K562 (cell line): ENCODE measurements at regions not wholly inside any gene's neighbourhood (a gene's known extent, or its start where the extent isn't known, plus 50 kb on each side); places are given as distances from the start of the nearest gene placed in this dataset.

Experiments
- ATAC-seq: fragments of 200-7000 bp; cut with Tn5 transposase; 3 replicates; pipeline ENCODE4 v1.9.1; 2020; ENCODE audit warnings: moderate library complexity
- BruUV-seq: library from RNA; stranded (reverse); fragments of 400-500 nt; replicated peaks from 2 replicates; lab custom pipeline; 2021; lab: Mats Ljungman, UMichigan
- CTCF ChIA-PET: fragments of 300-600 bp; formaldehyde crosslinking; extraction: SDS; loops from one replicate; lab custom pipeline; 2021; ENCODE audit warnings: low intra/inter-chr PET ratio; lab: Yijun Ruan, JAX
- POLR2A ChIA-PET: fragments of 300-600, 350-650 bp; sonication (Branson Sonifier 250); formaldehyde crosslinking; extraction: SDS; loops from one replicate; lab custom pipeline; 2021; ENCODE audit warnings: antibody characterized with exemption, inconsistent platforms; lab: Yijun Ruan, JAX
- DNase-seq, 4 experiments: peaks; one replicate each; pipeline versions ENCODE4 v3.0.0 to v3.0.0-alpha.2; 2011 to 2018; ENCODE audit warnings: low spot score in 3 of 4, mixed read lengths in 3 of 4; ENCODE audit errors: extremely low read depth in 1 of 4
- FAIRE-seq: peaks from 2 replicates; lab custom pipeline; 2011; peaks lifted over from hg19 to GRCh38; lab: Jason Lieb, UNC
- H2AFZ ChIP-seq: 2 replicates; pipeline ENCODE4 v1.6.0; 2011; ENCODE audit warnings: low read depth, low read length, control low read depth, inconsistent platforms
- H3K27ac ChIP-seq: fragments of 200-600 bp; 3 replicates; pipeline ENCODE4 v1.8.0; 2011; ENCODE audit warnings: low read depth, mild to moderate bottlenecking, control low read depth, inconsistent platforms, low read length, moderate library complexity, mixed read lengths; ENCODE audit errors: extremely low read depth
- H3K27me3 ChIP-seq, 2 experiments: fragments of 300-600 bp in 1 of 2; 2 replicates in 1 of 2; 3 replicates in 1 of 2; pipeline versions ENCODE4 v1.6.0 to v1.8.0; 2011; ENCODE audit warnings: inconsistent platforms in 2 of 2, low read length in 2 of 2, mild to moderate bottlenecking in 1 of 2, mixed read lengths in 1 of 2, moderate library complexity in 1 of 2; ENCODE audit not compliant: control insufficient read depth in 2 of 2, insufficient read depth in 2 of 2
- H3K36me3 ChIP-seq: fragments of 300-600 bp; 3 replicates; pipeline ENCODE4 v1.8.0; 2011; ENCODE audit warnings: mild to moderate bottlenecking, low read length, inconsistent platforms; ENCODE audit not compliant: control insufficient read depth, insufficient read depth
- H3K4me1 ChIP-seq, 2 experiments: fragments of 200-600 bp in 1 of 2; replicated peaks in 1 of 2; 2 replicates in 1 of 2; 3 replicates in 1 of 2; pipeline versions ENCODE4 v1.5.1 to v1.8.0; 2011; ENCODE audit warnings: inconsistent platforms in 2 of 2, low read length in 2 of 2, mild to moderate bottlenecking in 1 of 2, mixed read lengths in 1 of 2, moderate library complexity in 1 of 2; ENCODE audit not compliant: control insufficient read depth in 2 of 2, insufficient read depth in 2 of 2
- H3K4me2 ChIP-seq: 2 replicates; pipeline ENCODE4 v1.6.1; 2011; ENCODE audit warnings: low read length, control low read depth, inconsistent platforms, mixed read lengths; ENCODE audit not compliant: insufficient read depth
- H3K4me3 ChIP-seq: fragments of 200-600 bp; sonication (generic), shearing (Covaris generic); 2 replicates; pipeline ENCODE4 v1.5.1; 2016; ENCODE audit warnings: control low read depth, inconsistent platforms
- H3K79me2 ChIP-seq: fragments of 200-600 bp; 3 replicates; pipeline ENCODE4 v1.8.0; 2011; ENCODE audit warnings: low read length, inconsistent platforms; ENCODE audit not compliant: control insufficient read depth, insufficient read depth
- H3K9ac ChIP-seq, 2 experiments: 2 replicates each; pipeline versions ENCODE4 v1.6.0 to v1.6.1; 2011; ENCODE audit warnings: low read depth in 2 of 2, low read length in 2 of 2, control low read depth in 1 of 2, inconsistent platforms in 1 of 2, mild to moderate bottlenecking in 1 of 2, mixed read lengths in 1 of 2; ENCODE audit not compliant: insufficient read depth in 1 of 2
- H3K9me1 ChIP-seq: one replicate; pipeline ENCODE4 v1.6.0; 2011; ENCODE audit warnings: inconsistent platforms, mild to moderate bottlenecking, low read length, moderate library complexity; ENCODE audit not compliant: control insufficient read depth, insufficient read depth
- H3K9me3 ChIP-seq: replicated peaks from 2 replicates; pipeline ENCODE4 v1.5.1; 2011; ENCODE audit warnings: low read depth, low read length, inconsistent platforms; ENCODE audit not compliant: control insufficient read depth, insufficient read depth
- H4K20me1 ChIP-seq: replicated peaks from 2 replicates; pipeline ENCODE4 v1.6.1; 2011; ENCODE audit warnings: low read length, inconsistent platforms, mixed read lengths; ENCODE audit not compliant: control insufficient read depth, insufficient read depth
- ARNT ChIP-seq, 2 experiments: fragments of 450-650 bp; IDR thresholded peaks; 2 replicates each; pipeline ENCODE4 v1.6.1; 2016; ENCODE audit warnings: mild to moderate bottlenecking in 1 of 2
- BRCA1 ChIP-seq, 2 experiments: fragments of 450-650 bp in 1 of 2; sonication (generic) in 1 of 2; formaldehyde crosslinking in 1 of 2; IDR thresholded peaks; 2 replicates each; pipeline versions ENCODE4 v1.5.0 to v1.6.1; 2017 to 2020; ENCODE audit warnings: mild to moderate bottlenecking in 1 of 2, missing genetic modification reagents in 1 of 2
- BRD9 ChIP-seq: fragments of 450-650 bp; IDR thresholded peaks from 2 replicates; pipeline ENCODE4 v1.6.1; 2018; ENCODE audit warnings: low read depth; ENCODE audit not compliant: partially characterized antibody
- HDAC3 ChIP-seq: fragments of 450-650 bp; IDR thresholded peaks from 2 replicates; pipeline ENCODE4 v1.6.1; 2018; ENCODE audit warnings: borderline replicate concordance, mild to moderate bottlenecking, moderate library complexity; ENCODE audit not compliant: partially characterized antibody
- MAFK ChIP-seq: IDR thresholded peaks from 2 replicates; pipeline ENCODE4 v1.6.1; 2011; ENCODE audit warnings: low read length, improper control_type of control experiment
- MCM2 ChIP-seq: fragments of 450-650 bp; IDR thresholded peaks from 2 replicates; pipeline ENCODE4 v1.6.1; 2017; ENCODE audit warnings: low read depth, mild to moderate bottlenecking
- PTRF ChIP-seq: fragments of 450-650 bp; IDR thresholded peaks from 2 replicates; pipeline ENCODE4 v1.6.1; 2016; ENCODE audit warnings: mild to moderate bottlenecking, missing genetic modification characterization, missing compliant biosample characterization
- SMC3 ChIP-seq: conservative IDR thresholded peaks from 2 replicates; pipeline ENCODE4 v1.6.1; 2011; ENCODE audit warnings: low read depth, low read length, improper control_type of control experiment; ENCODE audit not compliant: insufficient read depth
- TCF7L2 ChIP-seq: fragments of 150-350 bp; IDR thresholded peaks from 2 replicates; pipeline ENCODE4 v1.6.1; 2016; ENCODE audit warnings: low read depth, mild to moderate bottlenecking, low read length, moderate library complexity
- TEAD2 ChIP-seq: fragments of 450-650 bp; IDR thresholded peaks from 2 replicates; pipeline ENCODE4 v1.6.1; 2016; ENCODE audit warnings: missing genetic modification characterization, control low read depth, missing compliant biosample characterization
- U2AF1 ChIP-seq: fragments of 200-400 bp; formaldehyde crosslinking; optimal IDR thresholded peaks from 2 replicates; pipeline ENCODE3; 2017; ENCODE audit warnings: mild to moderate bottlenecking, low read depth, low read length, moderate library complexity
- ZNF561 ChIP-seq: fragments of 450-650 bp; formaldehyde crosslinking; conservative IDR thresholded peaks from 2 replicates; pipeline ENCODE4 v1.4.0; 2020; ENCODE audit warnings: mild to moderate bottlenecking, moderate library complexity
- ZNF695 ChIP-seq: fragments of 450-650 bp; formaldehyde crosslinking; IDR thresholded peaks from 2 replicates; pipeline ENCODE4 v1.4.0; 2020; ENCODE audit warnings: mild to moderate bottlenecking, moderate library complexity
- ZNF766 ChIP-seq: fragments of 200-800 bp; sonication (Bioruptor generic); conservative IDR thresholded peaks from 2 replicates; pipeline ENCODE4 v1.6.1; 2016; ENCODE audit warnings: missing genetic modification characterization, missing compliant biosample characterization
- WGBS: fragments of 100-300 bp; shearing (Covaris generic); methylation state at CpG from one replicate; pipeline ENCODE4 v1.1.6; 2016; ENCODE audit warnings: low coverage, mixed read lengths; ENCODE audit not compliant: insufficient coverage; ENCODE audit errors: missing lambda C conversion rate; 5-methylcytosine and 5-hydroxymethylcytosine counted together
- in situ Hi-C: fragments of 300-500 bp; cut with MboI; formaldehyde crosslinking; loops from 4 replicates; pipeline ENCODE4 v1.15.0; 2018; ENCODE audit warnings: inconsistent platforms, mixed read lengths
- intact Hi-C: fragments of 100-400 bp; cut with micrococcal nuclease; formaldehyde crosslinking; loops from 2 replicates; pipeline ENCODE4 v1.14.2; 2022
- TF ChIP-seq, protein P1 (sequence below): fragments of 450-650 bp; conservative IDR thresholded peaks from 2 replicates; pipeline ENCODE4 v1.6.1; 2016; ENCODE audit warnings: missing genetic modification characterization, low read depth, mild to moderate bottlenecking, control low read depth, missing compliant biosample characterization
- TF ChIP-seq, protein P2 (sequence below): sonication (generic); formaldehyde crosslinking; IDR thresholded peaks from 2 replicates; pipeline ENCODE4 v1.8.0; 2022; ENCODE audit warnings: mild to moderate bottlenecking, missing genetic modification reagents, borderline replicate concordance
- TF ChIP-seq, protein P3 (sequence below): sonication (generic); formaldehyde crosslinking; IDR thresholded peaks from 2 replicates; pipeline ENCODE4 v1.8.1; 2023; ENCODE audit warnings: mild to moderate bottlenecking, missing genetic modification reagents
- TF ChIP-seq, protein P4 (sequence below): fragments of 250-450 bp; sonication (Bioruptor Pico); IDR thresholded peaks from 2 replicates; pipeline ENCODE4 v1.4.0; 2020; ENCODE audit warnings: mild to moderate bottlenecking

DNA sequence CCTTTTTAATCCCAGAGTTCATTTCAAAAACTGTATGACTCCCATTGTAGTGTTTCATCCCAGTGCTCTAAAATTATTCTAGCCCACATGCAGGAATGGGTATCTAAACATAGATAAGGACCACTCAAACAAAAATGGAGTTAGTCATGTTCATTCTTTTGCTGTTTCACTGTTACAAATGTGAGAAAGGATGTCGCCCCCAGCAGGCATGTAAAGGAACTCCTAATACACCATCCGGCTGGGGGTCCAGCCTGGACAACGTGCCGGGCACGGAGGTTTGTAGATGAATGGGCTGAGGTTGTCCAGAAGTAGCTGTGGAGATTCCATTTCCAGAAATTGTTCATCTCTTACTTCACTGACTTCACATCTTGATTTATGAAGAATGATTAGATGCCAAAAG is 101.9 kb upstream of the RAB12 start:
- intact Hi-C loops (no loop called here), in situ Hi-C loops (no loop called here)
- CTCF ChIA-PET: no interaction called here
- DNase-seq (peak; percentile 35 to 59 (median 50)), ATAC-seq (peak; percentile 89), FAIRE-seq (peak; percentile 59)
- no peak overlapping the region for H2AFZ ChIP-seq
- H3K36me3 ChIP-seq: no peaks in the 10 kb centered on the region
- H3K4me1 ChIP-seq: no peaks in the 10 kb centered on the region
- no peak overlapping the region for H3K9ac ChIP-seq
- 0% methylated on average over 5 of the region's 5 CpGs for WGBS
- H3K4me3 ChIP-seq: no peak overlapping the region
- peaks cover 6 to 29% of the 10 kb centered on the region in 2 experiments for H3K27me3 ChIP-seq
- H3K9me1 ChIP-seq: no peaks in the 10 kb centered on the region
- H3K79me2 ChIP-seq: no peaks in the 10 kb centered on the region
- H4K20me1 ChIP-seq: no peaks in the 10 kb centered on the region
- POLR2A ChIA-PET: no interaction called here
- BruUV-seq: no TSS peak
- no peaks in the 10 kb centered on the region for H3K9me3 ChIP-seq
- H3K4me2 ChIP-seq: no peak overlapping the region
- H3K27ac ChIP-seq: no peak overlapping the region
- TF ChIP-seq BRD9: no peak
- no peak for TF ChIP-seq MCM2
- no peak for TF ChIP-seq ZNF695 (CRISPR knock-in tag)
- TF ChIP-seq, protein P1, sequence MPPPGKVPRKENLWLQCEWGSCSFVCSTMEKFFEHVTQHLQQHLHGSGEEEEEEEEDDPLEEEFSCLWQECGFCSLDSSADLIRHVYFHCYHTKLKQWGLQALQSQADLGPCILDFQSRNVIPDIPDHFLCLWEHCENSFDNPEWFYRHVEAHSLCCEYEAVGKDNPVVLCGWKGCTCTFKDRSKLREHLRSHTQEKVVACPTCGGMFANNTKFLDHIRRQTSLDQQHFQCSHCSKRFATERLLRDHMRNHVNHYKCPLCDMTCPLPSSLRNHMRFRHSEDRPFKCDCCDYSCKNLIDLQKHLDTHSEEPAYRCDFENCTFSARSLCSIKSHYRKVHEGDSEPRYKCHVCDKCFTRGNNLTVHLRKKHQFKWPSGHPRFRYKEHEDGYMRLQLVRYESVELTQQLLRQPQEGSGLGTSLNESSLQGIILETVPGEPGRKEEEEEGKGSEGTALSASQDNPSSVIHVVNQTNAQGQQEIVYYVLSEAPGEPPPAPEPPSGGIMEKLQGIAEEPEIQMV (tag): 0 out of 2 replicates have a peak, but pooled peaks have one; percentile 14
- no peak for TF ChIP-seq HDAC3
- TF ChIP-seq, protein P2, sequence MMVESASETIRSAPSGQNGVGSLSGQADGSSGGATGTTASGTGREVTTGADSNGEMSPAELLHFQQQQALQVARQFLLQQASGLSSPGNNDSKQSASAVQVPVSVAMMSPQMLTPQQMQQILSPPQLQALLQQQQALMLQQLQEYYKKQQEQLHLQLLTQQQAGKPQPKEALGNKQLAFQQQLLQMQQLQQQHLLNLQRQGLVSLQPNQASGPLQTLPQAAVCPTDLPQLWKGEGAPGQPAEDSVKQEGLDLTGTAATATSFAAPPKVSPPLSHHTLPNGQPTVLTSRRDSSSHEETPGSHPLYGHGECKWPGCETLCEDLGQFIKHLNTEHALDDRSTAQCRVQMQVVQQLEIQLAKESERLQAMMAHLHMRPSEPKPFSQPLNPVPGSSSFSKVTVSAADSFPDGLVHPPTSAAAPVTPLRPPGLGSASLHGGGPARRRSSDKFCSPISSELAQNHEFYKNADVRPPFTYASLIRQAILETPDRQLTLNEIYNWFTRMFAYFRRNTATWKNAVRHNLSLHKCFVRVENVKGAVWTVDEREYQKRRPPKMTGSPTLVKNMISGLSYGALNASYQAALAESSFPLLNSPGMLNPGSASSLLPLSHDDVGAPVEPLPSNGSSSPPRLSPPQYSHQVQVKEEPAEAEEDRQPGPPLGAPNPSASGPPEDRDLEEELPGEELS: no peak
- no peak for TF ChIP-seq SMC3
- TF ChIP-seq ZNF766 (CRISPR knock-in tag): 0 out of 2 replicates have a peak, but pooled peaks have one; percentile 20
- TF ChIP-seq U2AF1: no peak
- TF ChIP-seq TCF7L2: no peak
- no peak for TF ChIP-seq BRCA1 (IDR thresholded peaks at IDR 0.05)
- no peak for TF ChIP-seq BRCA1 (CRISPR knock-in tag; IDR thresholded peaks at IDR 0.05)
- TF ChIP-seq, protein P3, sequence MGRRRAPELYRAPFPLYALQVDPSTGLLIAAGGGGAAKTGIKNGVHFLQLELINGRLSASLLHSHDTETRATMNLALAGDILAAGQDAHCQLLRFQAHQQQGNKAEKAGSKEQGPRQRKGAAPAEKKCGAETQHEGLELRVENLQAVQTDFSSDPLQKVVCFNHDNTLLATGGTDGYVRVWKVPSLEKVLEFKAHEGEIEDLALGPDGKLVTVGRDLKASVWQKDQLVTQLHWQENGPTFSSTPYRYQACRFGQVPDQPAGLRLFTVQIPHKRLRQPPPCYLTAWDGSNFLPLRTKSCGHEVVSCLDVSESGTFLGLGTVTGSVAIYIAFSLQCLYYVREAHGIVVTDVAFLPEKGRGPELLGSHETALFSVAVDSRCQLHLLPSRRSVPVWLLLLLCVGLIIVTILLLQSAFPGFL (CRISPR knock-in tag): no peak
- TF ChIP-seq TEAD2 (tag): 0 out of 2 replicates have a peak, but pooled peaks have one; percentile 53
- TF ChIP-seq, protein P4, sequence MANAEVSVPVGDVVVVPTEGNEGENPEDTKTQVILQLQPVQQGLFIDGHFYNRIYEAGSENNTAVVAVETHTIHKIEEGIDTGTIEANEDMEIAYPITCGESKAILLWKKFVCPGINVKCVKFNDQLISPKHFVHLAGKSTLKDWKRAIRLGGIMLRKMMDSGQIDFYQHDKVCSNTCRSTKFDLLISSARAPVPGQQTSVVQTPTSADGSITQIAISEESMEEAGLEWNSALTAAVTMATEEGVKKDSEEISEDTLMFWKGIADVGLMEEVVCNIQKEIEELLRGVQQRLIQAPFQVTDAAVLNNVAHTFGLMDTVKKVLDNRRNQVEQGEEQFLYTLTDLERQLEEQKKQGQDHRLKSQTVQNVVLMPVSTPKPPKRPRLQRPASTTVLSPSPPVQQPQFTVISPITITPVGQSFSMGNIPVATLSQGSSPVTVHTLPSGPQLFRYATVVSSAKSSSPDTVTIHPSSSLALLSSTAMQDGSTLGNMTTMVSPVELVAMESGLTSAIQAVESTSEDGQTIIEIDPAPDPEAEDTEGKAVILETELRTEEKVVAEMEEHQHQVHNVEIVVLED: no peak
- no peak for TF ChIP-seq ZNF561 (CRISPR knock-in tag)
- no peak for TF ChIP-seq PTRF (tag)
- TF ChIP-seq ARNT (IDR thresholded peaks at IDR 0.05): no peak
- no peak for TF ChIP-seq MAFK
